GM23338 (cell line): ENCODE measurements at regions not wholly inside any gene's neighbourhood (a gene's known extent, or its start where the extent isn't known, plus 50 kb on each side); places are given as distances from the start of the nearest gene placed in this dataset.

ENCODE experiments used
- ATAC-seq: fragments of 200-7000 bp; cut with Tn5 transposase; 3 replicates; pipeline ENCODE4 v1.9.1; 2020
- DNase-seq: peaks from one replicate; pipeline ENCODE4 v3.0.0-alpha.2; 2015; ENCODE audit warnings: low spot score
- H2AFZ ChIP-seq: fragments of 200-600 bp; sonication (generic); 2 replicates; pipeline ENCODE4 v1.8.0; 2016; ENCODE audit warnings: antibody characterized with exemption, mild to moderate bottlenecking, moderate library complexity
- H3F3A ChIP-seq: fragments of 200-600 bp; sonication (generic); replicated peaks from 2 replicates; pipeline ENCODE4 v1.8.0; 2017; ENCODE audit warnings: antibody characterized with exemption, mixed run types, low read depth
- H3K27ac ChIP-seq: fragments of 200-600 bp; sonication (generic); 2 replicates; pipeline ENCODE4 v1.6.1; 2016; ENCODE audit warnings: low read depth
- H3K27me3 ChIP-seq: fragments of 200-600 bp; sonication (generic); 2 replicates; pipeline ENCODE4 v1.8.0; 2016; ENCODE audit warnings: mild to moderate bottlenecking, mixed run types, moderate library complexity; ENCODE audit not compliant: insufficient read depth
- H3K36me3 ChIP-seq: fragments of 200-600 bp; sonication (generic); 2 replicates; pipeline ENCODE4 v1.8.0; 2016; ENCODE audit warnings: mild to moderate bottlenecking; ENCODE audit not compliant: insufficient read depth
- H3K4me1 ChIP-seq: fragments of 200-600 bp; sonication (generic); 2 replicates; pipeline ENCODE4 v1.8.0; 2016; ENCODE audit warnings: mild to moderate bottlenecking, moderate library complexity; ENCODE audit not compliant: insufficient read depth
- H3K4me2 ChIP-seq: fragments of 200-600 bp; sonication (generic); 2 replicates; pipeline ENCODE4 v1.7.1; 2017; ENCODE audit warnings: mixed run types
- H3K4me3 ChIP-seq: fragments of 200-600 bp; sonication (generic); 2 replicates; pipeline ENCODE4 v1.6.1; 2016; ENCODE audit warnings: mixed run types
- H3K79me2 ChIP-seq: fragments of 200-600 bp; sonication (generic); replicated peaks from 2 replicates; pipeline ENCODE4 v1.8.0; 2017; ENCODE audit warnings: mild to moderate bottlenecking; ENCODE audit not compliant: insufficient read depth
- H3K9me2 ChIP-seq: fragments of 200-600 bp; sonication (generic); 2 replicates; pipeline ENCODE4 v1.8.0; 2017; ENCODE audit not compliant: insufficient read depth
- H4K20me1 ChIP-seq: fragments of 200-600 bp; sonication (generic); replicated peaks from 2 replicates; pipeline ENCODE4 v1.8.0; 2017; ENCODE audit warnings: mild to moderate bottlenecking; ENCODE audit not compliant: insufficient read depth
- H3K27ac Mint-ChIP-seq: 2 replicates; pipeline ENCODE4 v1.8.0; 2020; ENCODE audit warnings: inconsistent platforms, mild to moderate bottlenecking, moderate library complexity, mixed read lengths
- H3K27me3 Mint-ChIP-seq: 3 replicates; pipeline ENCODE4 v1.8.0; 2022; ENCODE audit warnings: low read depth, mild to moderate bottlenecking, moderate library complexity, mixed read lengths, inconsistent platforms; ENCODE audit not compliant: insufficient read depth, poor library complexity
- H3K36me3 Mint-ChIP-seq: 3 replicates; pipeline ENCODE4 v1.8.0; 2021; ENCODE audit warnings: low read depth, mild to moderate bottlenecking, inconsistent platforms, moderate library complexity, mixed read lengths
- H3K4me1 Mint-ChIP-seq: 3 replicates; pipeline ENCODE4 v1.8.0; 2020; ENCODE audit warnings: mild to moderate bottlenecking, inconsistent platforms, mixed read lengths
- H3K4me3 Mint-ChIP-seq: 3 replicates; pipeline ENCODE4 v1.8.0; 2021; ENCODE audit warnings: moderate library complexity, mild to moderate bottlenecking, inconsistent platforms, mixed read lengths
- H3K9me3 Mint-ChIP-seq: 3 replicates; pipeline ENCODE4 v1.8.0; 2020; ENCODE audit warnings: moderate library complexity, mild to moderate bottlenecking, inconsistent platforms, mixed read lengths
- CREB1 ChIP-seq: fragments of 250-450 bp; sonication (Bioruptor Pico); IDR thresholded peaks from 2 replicates; pipeline ENCODE4 v1.5.0; 2020; ENCODE audit warnings: low read depth, mild to moderate bottlenecking, moderate library complexity
- EZH2 ChIP-seq: fragments of 200-600 bp; sonication (generic); IDR thresholded peaks from one replicate; pipeline ENCODE4 v1.8.0; 2017; ENCODE audit warnings: antibody characterized with exemption, mild to moderate bottlenecking, low read depth; ENCODE audit not compliant: unreplicated experiment
- EZH2phosphoT487 ChIP-seq: fragments of 200-600 bp; sonication (generic); IDR thresholded peaks from one replicate; pipeline ENCODE4 v1.8.1; 2018; ENCODE audit warnings: antibody characterized with exemption; ENCODE audit not compliant: unreplicated experiment
- JUNB ChIP-seq: IDR thresholded peaks from one replicate; pipeline ENCODE4 v1.6.1; 2016; ENCODE audit warnings: antibody characterized with exemption; ENCODE audit not compliant: unreplicated experiment
- NANOG ChIP-seq: IDR thresholded peaks from 2 replicates; pipeline ENCODE4 v1.6.1; 2016; ENCODE audit warnings: antibody characterized with exemption, borderline replicate concordance
- POLR2AphosphoS5 ChIP-seq: IDR thresholded peaks from 2 replicates; pipeline ENCODE4 v1.6.1; 2016; ENCODE audit warnings: antibody characterized with exemption, low read depth
- STAT1 ChIP-seq: IDR thresholded peaks from one replicate; pipeline ENCODE4 v1.6.1; 2016; ENCODE audit warnings: antibody characterized with exemption; ENCODE audit not compliant: unreplicated experiment
- ZNF114 ChIP-seq: fragments of 250-450 bp; sonication (Bioruptor Pico); IDR thresholded peaks from 2 replicates; pipeline ENCODE4 v1.5.0; 2020; ENCODE audit warnings: mild to moderate bottlenecking, moderate library complexity
- ZNF331 ChIP-seq: fragments of 250-450 bp; sonication (Bioruptor Pico); IDR thresholded peaks from 2 replicates; pipeline ENCODE4 v1.5.0; 2020; ENCODE audit warnings: low read depth, mild to moderate bottlenecking, moderate library complexity
- TF ChIP-seq, protein P1 (sequence below): IDR thresholded peaks from 2 replicates; pipeline ENCODE4 v1.6.1; 2016; ENCODE audit warnings: antibody characterized with exemption
- TF ChIP-seq, protein P2 (sequence below): IDR thresholded peaks from one replicate; pipeline ENCODE4 v1.6.1; 2018; ENCODE audit warnings: antibody characterized with exemption; ENCODE audit not compliant: unreplicated experiment
- TF ChIP-seq, protein P3 (sequence below), 2 experiments: fragments of 200-600 bp in 1 of 2; sonication (generic) in 1 of 2; conservative IDR thresholded peaks; 2 replicates each; pipeline versions ENCODE4 v1.5.1 to v1.6.1; 2016 to 2017; ENCODE audit warnings: antibody characterized with exemption in 2 of 2, low read depth in 2 of 2, mild to moderate bottlenecking in 2 of 2, moderate library complexity in 1 of 2

DNA sequence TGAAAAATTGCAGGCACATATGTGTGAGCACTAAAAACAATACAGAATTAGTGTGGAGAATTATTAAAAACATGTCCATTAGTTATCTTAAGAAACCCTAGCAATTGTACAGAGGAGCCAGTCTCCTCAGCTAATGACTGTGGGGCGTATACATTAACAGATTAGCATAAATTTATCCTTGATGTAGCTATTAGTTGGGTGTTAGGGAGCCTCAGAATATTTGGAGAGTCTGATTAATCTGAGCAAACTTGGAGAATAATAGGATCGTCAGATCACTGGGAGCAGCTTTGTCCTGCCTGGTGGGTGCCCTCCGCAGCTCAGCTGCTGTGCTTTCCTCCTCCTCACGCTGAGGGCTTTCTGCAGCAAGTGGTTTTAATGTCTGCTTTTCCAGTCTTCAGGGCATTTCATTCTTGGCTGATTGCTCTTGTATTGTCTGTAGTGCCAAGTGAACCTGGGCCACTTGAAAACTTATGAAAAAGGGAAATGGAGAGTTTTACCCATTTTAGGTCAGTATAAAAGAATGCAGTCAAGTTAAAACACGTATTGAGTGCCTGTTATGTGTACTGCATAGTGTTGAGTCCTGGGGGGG is 417.4 kb upstream of the SEMA6D start (continued):
- TF ChIP-seq, protein P1, sequence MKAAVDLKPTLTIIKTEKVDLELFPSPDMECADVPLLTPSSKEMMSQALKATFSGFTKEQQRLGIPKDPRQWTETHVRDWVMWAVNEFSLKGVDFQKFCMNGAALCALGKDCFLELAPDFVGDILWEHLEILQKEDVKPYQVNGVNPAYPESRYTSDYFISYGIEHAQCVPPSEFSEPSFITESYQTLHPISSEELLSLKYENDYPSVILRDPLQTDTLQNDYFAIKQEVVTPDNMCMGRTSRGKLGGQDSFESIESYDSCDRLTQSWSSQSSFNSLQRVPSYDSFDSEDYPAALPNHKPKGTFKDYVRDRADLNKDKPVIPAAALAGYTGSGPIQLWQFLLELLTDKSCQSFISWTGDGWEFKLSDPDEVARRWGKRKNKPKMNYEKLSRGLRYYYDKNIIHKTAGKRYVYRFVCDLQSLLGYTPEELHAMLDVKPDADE, result no peak
- no peak for TF ChIP-seq STAT1
- TF ChIP-seq CREB1 (CRISPR knock-in tag), result no peak

DNA sequence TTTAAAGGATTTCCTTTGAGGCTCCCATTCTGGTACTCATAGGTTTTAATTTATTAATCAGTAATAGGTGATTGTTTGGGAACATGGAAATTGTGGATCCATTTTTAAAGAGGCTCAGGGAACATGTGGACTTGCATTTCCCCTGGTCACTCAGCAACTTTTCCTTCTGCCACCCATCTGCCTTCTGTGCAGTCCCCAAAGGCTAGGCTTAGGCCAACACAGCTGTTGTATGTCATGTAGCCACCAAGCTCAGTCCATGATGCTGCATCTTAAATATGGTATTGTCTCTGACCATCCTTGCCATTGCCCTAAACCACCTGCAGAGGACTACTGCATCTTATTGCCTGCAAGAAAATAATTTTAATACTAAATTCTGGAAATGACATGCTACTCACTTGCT is 416.7 kb upstream of the SEMA6D start:
- Histone ChIP-seq H3K27ac (no peak overlapping the region), H2AFZ (peak overlapping the region; percentile 34; the same call in 1 of the 2 replicates), H3F3A (no peaks in the 10 kb centered on the region), H3K4me1 (no peaks in the 10 kb centered on the region), H3K4me3 (no peak overlapping the region), H3K79me2 (no peaks in the 10 kb centered on the region), H3K9me2 (0 out of 2 replicates have a peak, but pooled peaks cover 3% of the 10 kb centered on the region), H3K27me3 (no peaks in the 10 kb centered on the region), H4K20me1 (no peaks in the 10 kb centered on the region), H3K4me2 (no peak overlapping the region), H3K36me3 (no peaks in the 10 kb centered on the region)
- Mint-ChIP-seq H3K27ac (no peak overlapping the region), H3K27me3 (peaks cover 5% of the 10 kb centered on the region), H3K9me3 (no peaks in the 10 kb centered on the region), H3K36me3 (no peaks in the 10 kb centered on the region), H3K4me1 (peaks cover 16% of the 10 kb centered on the region), H3K4me3 (no peak overlapping the region)
- ATAC-seq (no peak), DNase-seq (no peak)
- TF ChIP-seq ZNF114 (CRISPR knock-in tag) (no peak), STAT1 (no peak), NANOG (no peak), POLR2AphosphoS5 (no peak), EZH2phosphoT487 (no peak), EZH2 (no peak), JUNB (no peak), ZNF331 (CRISPR knock-in tag) (no peak), CREB1 (CRISPR knock-in tag) (no peak)
- TF ChIP-seq, protein P2, sequence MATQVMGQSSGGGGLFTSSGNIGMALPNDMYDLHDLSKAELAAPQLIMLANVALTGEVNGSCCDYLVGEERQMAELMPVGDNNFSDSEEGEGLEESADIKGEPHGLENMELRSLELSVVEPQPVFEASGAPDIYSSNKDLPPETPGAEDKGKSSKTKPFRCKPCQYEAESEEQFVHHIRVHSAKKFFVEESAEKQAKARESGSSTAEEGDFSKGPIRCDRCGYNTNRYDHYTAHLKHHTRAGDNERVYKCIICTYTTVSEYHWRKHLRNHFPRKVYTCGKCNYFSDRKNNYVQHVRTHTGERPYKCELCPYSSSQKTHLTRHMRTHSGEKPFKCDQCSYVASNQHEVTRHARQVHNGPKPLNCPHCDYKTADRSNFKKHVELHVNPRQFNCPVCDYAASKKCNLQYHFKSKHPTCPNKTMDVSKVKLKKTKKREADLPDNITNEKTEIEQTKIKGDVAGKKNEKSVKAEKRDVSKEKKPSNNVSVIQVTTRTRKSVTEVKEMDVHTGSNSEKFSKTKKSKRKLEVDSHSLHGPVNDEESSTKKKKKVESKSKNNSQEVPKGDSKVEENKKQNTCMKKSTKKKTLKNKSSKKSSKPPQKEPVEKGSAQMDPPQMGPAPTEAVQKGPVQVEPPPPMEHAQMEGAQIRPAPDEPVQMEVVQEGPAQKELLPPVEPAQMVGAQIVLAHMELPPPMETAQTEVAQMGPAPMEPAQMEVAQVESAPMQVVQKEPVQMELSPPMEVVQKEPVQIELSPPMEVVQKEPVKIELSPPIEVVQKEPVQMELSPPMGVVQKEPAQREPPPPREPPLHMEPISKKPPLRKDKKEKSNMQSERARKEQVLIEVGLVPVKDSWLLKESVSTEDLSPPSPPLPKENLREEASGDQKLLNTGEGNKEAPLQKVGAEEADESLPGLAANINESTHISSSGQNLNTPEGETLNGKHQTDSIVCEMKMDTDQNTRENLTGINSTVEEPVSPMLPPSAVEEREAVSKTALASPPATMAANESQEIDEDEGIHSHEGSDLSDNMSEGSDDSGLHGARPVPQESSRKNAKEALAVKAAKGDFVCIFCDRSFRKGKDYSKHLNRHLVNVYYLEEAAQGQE, result no peak
- TF ChIP-seq, protein P1, result no peak
- TF ChIP-seq, protein P3, sequence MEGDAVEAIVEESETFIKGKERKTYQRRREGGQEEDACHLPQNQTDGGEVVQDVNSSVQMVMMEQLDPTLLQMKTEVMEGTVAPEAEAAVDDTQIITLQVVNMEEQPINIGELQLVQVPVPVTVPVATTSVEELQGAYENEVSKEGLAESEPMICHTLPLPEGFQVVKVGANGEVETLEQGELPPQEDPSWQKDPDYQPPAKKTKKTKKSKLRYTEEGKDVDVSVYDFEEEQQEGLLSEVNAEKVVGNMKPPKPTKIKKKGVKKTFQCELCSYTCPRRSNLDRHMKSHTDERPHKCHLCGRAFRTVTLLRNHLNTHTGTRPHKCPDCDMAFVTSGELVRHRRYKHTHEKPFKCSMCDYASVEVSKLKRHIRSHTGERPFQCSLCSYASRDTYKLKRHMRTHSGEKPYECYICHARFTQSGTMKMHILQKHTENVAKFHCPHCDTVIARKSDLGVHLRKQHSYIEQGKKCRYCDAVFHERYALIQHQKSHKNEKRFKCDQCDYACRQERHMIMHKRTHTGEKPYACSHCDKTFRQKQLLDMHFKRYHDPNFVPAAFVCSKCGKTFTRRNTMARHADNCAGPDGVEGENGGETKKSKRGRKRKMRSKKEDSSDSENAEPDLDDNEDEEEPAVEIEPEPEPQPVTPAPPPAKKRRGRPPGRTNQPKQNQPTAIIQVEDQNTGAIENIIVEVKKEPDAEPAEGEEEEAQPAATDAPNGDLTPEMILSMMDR (conservative IDR thresholded peaks at IDR 0.05; ENCODE audit: low read depth in 2 of 2), result no peak
